NCI-H2029 (cell line): ENCODE measurements at regions not wholly inside any gene's neighbourhood (a gene's known extent, or its start where the extent isn't known, plus 50 kb on each side); places are given as distances from the start of the nearest gene placed in this dataset.
A peak's percentile ranks its signal among the peaks of the same experiment; 100 is the strongest.

Source experiments
- DNase-seq: peaks from one replicate; lab custom pipeline; 2025; lab: John Stamatoyannopoulos, UW

- DNase-seq = no peak
Observed at GRCh38 chr14:62156052-62156451, 393.8 kb downstream of the SNAPC1 start.

DNA sequence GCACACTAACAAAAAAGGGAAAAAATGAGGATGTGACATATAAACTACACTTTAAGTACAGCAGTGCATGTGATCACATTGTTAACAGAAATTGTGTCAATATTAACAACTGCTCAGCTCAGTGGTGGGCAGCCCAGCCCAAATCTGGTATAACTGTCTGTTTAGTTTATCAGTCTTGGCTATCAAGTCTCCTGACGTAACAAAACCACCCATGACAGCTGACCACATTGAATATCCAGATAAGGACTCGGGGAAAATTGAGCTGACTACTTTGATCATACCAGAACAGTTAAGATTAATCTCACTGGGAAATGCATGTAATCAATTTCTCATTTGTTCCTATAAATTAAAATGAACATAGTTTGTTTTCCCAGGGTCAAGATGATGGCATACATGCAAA lies 396.6 kb downstream of the SNAPC1 start:
- no peak for DNase-seq

- DNase-seq = no peak
Observed at GRCh38 chr14:62159314-62159713, 397.1 kb downstream of the SNAPC1 start.

DNA sequence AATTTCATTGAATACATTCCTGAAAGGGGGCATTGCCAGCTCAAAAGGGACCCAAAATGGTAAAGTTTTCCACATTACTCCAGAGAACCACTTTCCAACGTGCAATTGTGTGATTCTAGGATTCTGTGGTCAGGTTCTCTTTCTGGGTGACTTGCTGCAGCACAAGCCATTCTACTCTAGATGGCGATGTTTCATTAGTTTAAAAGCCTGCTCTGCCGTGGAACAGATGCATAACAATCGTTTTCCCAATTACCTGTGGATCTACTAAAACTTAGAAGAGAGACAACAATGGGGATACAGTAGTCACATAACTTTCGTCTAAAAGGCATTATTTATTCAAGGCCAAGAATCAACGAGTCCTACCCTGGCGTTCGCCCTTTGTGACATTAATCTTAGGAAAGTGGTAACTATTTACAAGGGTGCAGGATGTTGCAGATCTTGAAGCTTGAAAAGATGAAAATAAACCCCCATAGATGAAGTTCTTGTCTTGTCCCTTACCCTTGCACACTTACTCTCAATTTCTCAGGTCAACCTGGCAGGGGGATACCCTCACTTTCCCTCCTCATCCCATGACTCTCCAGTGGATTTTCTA lies 400.9 kb downstream of the SNAPC1 start:
- DNase-seq = peak; percentile 74

DNA sequence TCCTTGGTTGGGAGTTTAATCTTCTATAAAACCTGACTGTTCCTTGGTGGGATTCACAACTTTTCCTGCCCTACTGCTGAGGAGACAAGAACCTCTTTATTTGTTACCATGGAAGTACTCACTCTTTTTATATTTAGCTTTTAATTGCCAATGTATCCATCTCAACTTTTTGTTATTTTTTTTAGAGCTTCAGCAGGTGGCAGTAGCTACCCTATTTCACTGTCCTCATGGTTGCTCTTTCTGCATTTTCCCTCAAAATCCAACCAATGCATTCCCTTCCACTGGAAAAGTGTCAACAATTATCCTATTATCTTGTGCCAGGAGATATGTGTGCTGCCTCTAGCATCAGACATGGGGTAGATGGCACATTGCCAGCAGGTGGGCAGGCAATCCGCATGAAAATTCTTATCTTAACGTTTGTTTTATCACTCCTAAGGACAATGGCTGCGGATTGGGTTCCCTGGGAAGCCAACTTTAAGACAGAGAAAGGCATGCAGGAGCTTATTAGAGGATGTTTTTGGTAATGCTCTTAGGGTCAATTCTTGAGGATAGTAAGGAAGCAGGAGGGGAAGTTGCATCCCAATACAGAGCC lies 406.4 kb downstream of the SNAPC1 start:
- DNase-seq = no peak

DNA sequence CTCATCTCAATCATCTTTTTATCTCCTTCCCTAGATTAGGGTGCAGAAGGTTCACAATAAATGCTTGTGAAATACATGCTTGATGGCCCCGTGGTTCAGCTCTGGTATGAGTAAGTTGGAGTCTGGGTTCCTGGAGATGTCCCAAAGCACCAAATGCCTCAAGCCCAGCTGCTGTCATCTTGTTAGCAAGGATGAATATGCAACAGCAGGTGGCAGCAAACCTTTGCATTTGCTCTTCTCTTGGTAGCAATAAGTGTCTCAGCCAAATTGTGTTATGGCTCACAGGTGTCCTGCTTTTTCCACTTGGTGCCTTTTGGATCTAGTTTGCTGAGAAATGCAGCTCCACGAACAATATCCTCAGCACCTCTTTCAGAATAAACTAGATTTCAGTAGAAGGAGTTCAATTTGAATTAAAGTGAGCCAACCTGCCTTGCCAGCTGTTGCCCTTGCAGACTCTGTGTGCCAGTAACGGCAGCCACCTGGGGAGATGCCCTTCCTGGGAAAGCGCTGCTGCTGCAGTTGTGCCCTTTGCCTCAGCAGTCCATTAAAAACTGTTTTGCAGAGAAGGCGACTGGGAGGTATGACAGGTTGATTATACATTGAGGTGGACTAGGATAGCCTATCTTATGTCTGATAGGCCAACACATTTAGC lies 417.3 kb downstream of the SNAPC1 start:
- peak; percentile 80 for DNase-seq

GRCh38 chr14:62181591-62181990 lies 419.4 kb downstream of the SNAPC1 start:
- DNase-seq = no peak

DNA sequence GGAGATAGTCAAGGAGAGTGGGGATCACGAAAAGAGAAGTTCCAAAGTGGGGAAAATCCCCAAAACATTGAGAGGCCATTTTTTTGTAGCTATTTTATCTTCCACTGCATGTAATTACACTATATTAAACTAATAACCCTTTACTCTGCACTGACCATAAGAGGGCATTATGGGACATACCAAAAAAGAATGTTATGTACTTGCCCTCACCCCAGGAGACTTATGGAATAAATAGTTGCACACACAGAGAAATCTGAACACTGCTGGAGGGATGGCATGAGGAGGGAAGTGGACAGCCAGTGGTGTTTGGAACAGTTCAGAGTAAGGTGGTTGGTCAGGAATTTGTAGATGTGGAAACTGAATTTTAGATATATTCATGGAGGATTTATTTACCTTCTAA lies 422.9 kb downstream of the SNAPC1 start:
- DNase-seq = no peak

DNA sequence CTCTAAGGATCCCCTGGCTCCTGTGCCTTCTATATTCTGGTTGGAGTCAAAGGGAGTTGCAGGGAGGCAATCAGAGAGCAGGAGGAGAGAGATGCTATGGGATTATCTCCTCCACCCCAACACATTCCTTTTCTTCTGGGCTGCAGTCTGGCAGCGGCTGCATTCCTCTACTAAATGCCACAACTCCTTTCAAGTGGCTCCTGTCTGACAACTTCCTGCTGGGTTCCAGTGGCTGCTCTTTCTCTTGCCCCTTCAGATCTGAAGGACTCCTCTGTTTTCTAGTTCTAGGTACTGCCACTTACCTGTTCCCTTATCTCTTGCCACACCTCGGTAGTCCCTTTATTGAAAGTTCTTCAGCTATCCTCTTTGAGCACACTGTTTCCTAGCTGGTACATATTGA lies 425.0 kb downstream of the SNAPC1 start:
- no peak for DNase-seq

- DNase-seq = no peak
Observed at GRCh38 chr14:62189698-62190097, 427.5 kb downstream of the SNAPC1 start.

GRCh38 chr14:62206456-62206855 lies 444.2 kb downstream of the SNAPC1 start:
- DNase-seq = no peak

DNA sequence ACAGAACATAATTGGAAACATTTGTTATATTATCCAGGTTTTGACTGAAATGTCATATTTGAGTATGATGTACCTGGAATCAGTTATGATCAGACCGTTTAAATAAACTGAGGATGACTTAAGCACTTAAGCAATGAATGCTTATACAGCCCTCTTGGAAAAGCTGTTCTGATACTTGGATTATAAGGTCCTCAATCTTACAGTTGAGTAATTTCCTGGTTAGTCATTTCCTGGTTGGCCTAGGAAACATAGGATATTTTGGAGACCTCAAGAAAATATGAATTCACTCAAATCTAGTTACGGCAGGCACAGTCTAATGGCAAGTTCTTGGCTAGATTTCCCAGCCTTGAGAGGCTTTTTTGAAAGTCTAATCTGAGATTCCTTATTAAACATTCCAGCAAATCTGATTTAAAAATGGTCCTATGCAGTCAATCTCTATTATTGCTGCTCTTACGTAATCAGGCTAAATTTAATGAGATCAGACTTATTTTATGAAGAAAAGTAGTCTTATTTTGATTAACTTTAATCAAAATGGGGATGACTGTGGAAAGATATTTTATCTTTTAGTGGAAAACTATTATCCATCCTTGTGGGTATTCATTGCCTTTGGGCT lies 447.2 kb downstream of the SNAPC1 start:
- DNase-seq = no peak

- peak; percentile 10 for DNase-seq
Observed at GRCh38 chr14:62213516-62213915, 451.3 kb downstream of the SNAPC1 start.

GRCh38 chr14:62216121-62216520 lies 453.9 kb downstream of the SNAPC1 start:
- DNase-seq = no peak

DNA sequence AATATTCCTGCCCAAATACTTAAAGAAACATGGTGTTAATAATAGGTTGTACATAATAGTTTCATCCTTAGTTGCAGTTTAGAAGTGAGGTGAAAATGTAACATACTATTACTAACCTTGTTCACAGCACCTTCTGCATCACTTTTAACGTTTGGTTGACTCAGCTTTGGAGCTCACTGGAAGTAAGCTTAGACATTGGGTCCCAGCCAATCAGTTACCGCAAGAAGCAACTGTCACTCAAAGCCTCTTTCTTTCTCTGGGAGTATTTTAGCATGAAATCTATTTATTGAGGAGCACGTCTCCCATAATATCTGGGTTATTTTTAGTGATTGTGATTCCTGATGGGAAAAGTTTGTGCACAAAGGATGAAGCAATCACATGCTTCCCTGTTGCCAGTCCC lies 472.6 kb downstream of the SNAPC1 start:
- no peak for DNase-seq

- DNase-seq = no peak
Observed at GRCh38 chr14:62244221-62244620, 482.0 kb downstream of the SNAPC1 start.

- DNase-seq = no peak
Observed at GRCh38 chr14:62247266-62247665, 485.0 kb downstream of the SNAPC1 start.

GRCh38 chr14:62251237-62251636 lies 489.0 kb downstream of the SNAPC1 start:
- DNase-seq = no peak

DNA sequence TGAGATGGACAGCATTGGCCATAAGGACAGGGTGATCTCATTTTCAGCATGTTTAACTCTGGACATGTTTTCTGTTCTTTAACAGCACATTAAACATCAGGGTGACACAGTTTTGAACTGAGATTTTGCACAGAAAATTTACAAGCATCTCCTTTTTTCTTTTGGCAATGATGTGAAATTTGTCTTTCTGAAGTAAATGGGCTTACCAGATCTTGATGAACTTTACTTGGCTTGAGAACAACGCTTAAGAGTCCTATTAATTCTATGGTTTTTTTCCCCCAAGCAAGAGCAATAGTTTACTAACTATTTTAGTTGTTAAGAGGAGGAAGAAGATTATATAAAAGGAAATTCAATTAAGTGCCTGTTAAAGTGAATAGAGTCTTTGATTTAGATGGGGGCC lies 491.0 kb downstream of the SNAPC1 start:
- DNase-seq = no peak

DNA sequence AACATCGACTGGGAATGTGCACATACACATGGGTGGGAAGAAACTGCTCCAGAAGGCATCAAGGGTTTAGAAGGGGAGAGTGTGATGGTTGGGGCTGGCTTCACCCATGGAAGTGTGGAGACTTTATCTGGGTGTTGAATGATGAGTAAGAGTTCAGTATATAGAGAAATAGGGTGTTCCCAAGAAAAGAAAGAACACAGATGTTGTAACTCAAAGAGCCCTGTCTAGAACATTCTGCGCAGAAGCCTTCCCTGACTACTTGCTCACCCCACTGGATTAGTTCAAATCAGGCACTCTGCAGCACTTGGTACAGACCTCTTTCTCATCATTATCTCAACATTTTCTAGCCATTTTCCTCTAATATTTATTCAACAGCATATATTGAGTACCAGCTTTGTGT lies 491.7 kb downstream of the SNAPC1 start:
- no peak for DNase-seq

DNA sequence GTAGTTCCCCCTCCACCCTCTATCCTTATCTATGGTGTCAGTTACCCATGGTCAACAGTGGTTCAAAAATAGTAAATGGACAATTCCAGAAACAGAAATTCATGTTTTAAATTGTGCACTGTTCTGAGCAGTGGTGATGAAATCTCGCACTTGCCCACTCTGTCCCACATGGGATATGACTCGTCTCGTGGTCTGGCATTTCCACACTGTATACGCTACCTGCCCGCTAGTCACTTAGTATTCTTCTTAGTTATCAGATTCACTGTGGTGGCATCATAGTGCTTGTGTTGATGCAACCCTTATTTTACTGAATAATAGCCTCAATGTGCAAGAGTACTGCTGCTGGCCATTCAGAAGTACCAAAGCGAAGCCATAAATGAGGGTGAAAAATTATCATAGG lies 507.0 kb downstream of the SNAPC1 start:
- DNase-seq = no peak

GRCh38 chr14:62270236-62270635 lies 508.0 kb downstream of the SNAPC1 start:
- no peak for DNase-seq

DNA sequence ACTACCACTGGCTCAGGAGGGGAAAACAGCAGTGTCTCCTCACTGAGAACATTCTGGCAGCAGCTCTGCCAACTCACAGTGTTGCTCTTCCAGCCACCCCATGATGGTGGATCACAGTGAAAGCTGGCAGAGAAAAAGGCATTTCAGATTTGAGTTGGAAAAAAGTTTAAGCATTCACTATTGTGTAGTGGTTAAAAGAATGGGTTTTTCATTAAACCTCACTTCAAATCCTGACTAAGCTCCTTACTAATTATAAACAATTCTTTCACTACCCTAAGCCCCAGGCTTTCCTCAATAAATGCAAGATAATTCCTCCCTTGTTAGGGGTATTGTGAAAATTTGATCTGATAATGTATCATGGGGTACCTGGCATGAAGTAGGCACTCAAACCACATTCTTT lies 518.1 kb downstream of the SNAPC1 start:
- DNase-seq = no peak
